IMR-90 (cell line): ENCODE measurements at regions not wholly inside any gene's neighbourhood (a gene's known extent, or its start where the extent isn't known, plus 50 kb on each side); places are given as distances from the start of the nearest gene placed in this dataset.

Source experiments
- ATAC-seq: fragments of 200-7000 bp; cut with Tn5 transposase; 2 replicates; pipeline ENCODE4 v1.9.1; 2020; ENCODE audit warnings: low read depth, mild to moderate bottlenecking, moderate library complexity
- BruUV-seq: library from RNA; stranded (reverse); fragments of 400-500 nt; replicated peaks from 2 replicates; lab custom pipeline; 2021; lab: Mats Ljungman, UMichigan
- CTCF ChIA-PET: fragments of 300-600 bp; formaldehyde crosslinking; extraction: SDS; loops from one replicate; lab custom pipeline; 2021; ENCODE audit warnings: antibody characterized with exemption; lab: Yijun Ruan, JAX
- POLR2A ChIA-PET: fragments of 300-600 bp; sonication (Branson Sonifier 250); formaldehyde crosslinking; loops from one replicate; lab custom pipeline; 2022; ENCODE audit warnings: antibody characterized with exemption; ENCODE audit not compliant: unreplicated experiment; lab: Charles Lee
- DNase-seq: peaks from one replicate; pipeline ENCODE4 v3.0.0; 2013
- H2AFZ ChIP-seq: replicated peaks from 2 replicates; pipeline ENCODE3; 2013; ENCODE audit warnings: low read length, mild to moderate bottlenecking; ENCODE audit not compliant: poor library complexity
- H2AK5ac ChIP-seq: 2 replicates; pipeline ENCODE4 v1.6.1; 2013; ENCODE audit warnings: low read depth, low read length, inconsistent platforms
- H2AK9ac ChIP-seq: replicated peaks from 2 replicates; pipeline ENCODE3; 2013; ENCODE audit warnings: mild to moderate bottlenecking, low read depth, low read length, moderate library complexity; ENCODE audit not compliant: poor library complexity
- H2BK120ac ChIP-seq: 2 replicates; pipeline ENCODE4 v1.6.1; 2013; ENCODE audit warnings: low read depth, low read length, inconsistent platforms
- H2BK15ac ChIP-seq: 3 replicates; pipeline ENCODE4 v1.6.1; 2013; ENCODE audit warnings: low read depth, low read length, inconsistent platforms
- H2BK20ac ChIP-seq: 2 replicates; pipeline ENCODE4 v1.6.1; 2013; ENCODE audit warnings: low read depth, mild to moderate bottlenecking, inconsistent platforms, low read length, moderate library complexity
- H2BK5ac ChIP-seq: 2 replicates; pipeline ENCODE4 v1.6.1; 2013; ENCODE audit warnings: mild to moderate bottlenecking, low read depth, low read length, inconsistent platforms; ENCODE audit not compliant: poor library complexity, severe bottlenecking
- H3K14ac ChIP-seq: replicated peaks from 2 replicates; pipeline ENCODE4 v1.6.1; 2013; ENCODE audit warnings: low read depth, low read length, inconsistent platforms
- H3K18ac ChIP-seq: 2 replicates; pipeline ENCODE4 v1.6.1; 2013; ENCODE audit warnings: low read depth, low read length, control low read depth
- H3K23ac ChIP-seq: 2 replicates; pipeline ENCODE4 v1.6.1; 2013; ENCODE audit warnings: low read depth, low read length, inconsistent platforms
- H3K27ac ChIP-seq: 2 replicates; pipeline ENCODE4 v1.5.1; 2013; ENCODE audit warnings: mild to moderate bottlenecking, control low read depth, low read length; ENCODE audit not compliant: insufficient read depth
- H3K27me3 ChIP-seq: 2 replicates; pipeline ENCODE4 v1.6.1; 2013; ENCODE audit warnings: low read length; ENCODE audit not compliant: control insufficient read depth, insufficient read depth
- H3K36me3 ChIP-seq: 2 replicates; pipeline ENCODE4 v1.6.1; 2013; ENCODE audit warnings: low read length, mixed read lengths; ENCODE audit not compliant: control insufficient read depth, insufficient read depth
- H3K4ac ChIP-seq: 2 replicates; pipeline ENCODE4 v1.6.1; 2013; ENCODE audit warnings: low read depth, low read length, inconsistent platforms
- H3K4me1 ChIP-seq: 2 replicates; pipeline ENCODE4 v1.6.1; 2013; ENCODE audit warnings: low read length, mixed read lengths; ENCODE audit not compliant: control insufficient read depth, insufficient read depth
- H3K4me2 ChIP-seq: 2 replicates; pipeline ENCODE4 v1.6.1; 2013; ENCODE audit warnings: low read depth, mild to moderate bottlenecking, control low read depth, low read length, moderate library complexity
- H3K4me3 ChIP-seq: 2 replicates; pipeline ENCODE4 v1.5.1; 2013; ENCODE audit warnings: low read depth, mild to moderate bottlenecking, control low read depth, low read length, moderate library complexity; ENCODE audit not compliant: insufficient read depth
- H3K56ac ChIP-seq: 2 replicates; pipeline ENCODE4 v1.6.1; 2013; ENCODE audit warnings: low read length, inconsistent platforms; ENCODE audit not compliant: insufficient read depth; ENCODE audit errors: extremely low read depth
- H3K79me1 ChIP-seq, 2 experiments: 2 replicates each; pipeline ENCODE4 v1.6.1; 2013; ENCODE audit warnings: low read length in 2 of 2, inconsistent platforms in 1 of 2, low read depth in 1 of 2
- H3K9ac ChIP-seq: 2 replicates; pipeline ENCODE4 v1.6.1; 2013; ENCODE audit warnings: low read depth, low read length, control low read depth
- H3K9me1 ChIP-seq: 2 replicates; pipeline ENCODE4 v1.6.1; 2013; ENCODE audit warnings: low read length, inconsistent platforms; ENCODE audit not compliant: insufficient read depth
- H3K9me3 ChIP-seq: 2 replicates; pipeline ENCODE4 v1.6.1; 2013; ENCODE audit warnings: low read length; ENCODE audit not compliant: control insufficient read depth, insufficient read depth
- H4K20me1 ChIP-seq: 2 replicates; pipeline ENCODE4 v1.6.1; 2013; ENCODE audit warnings: low read length, inconsistent platforms; ENCODE audit not compliant: insufficient read depth
- H4K5ac ChIP-seq: 2 replicates; pipeline ENCODE4 v1.6.1; 2013; ENCODE audit warnings: mild to moderate bottlenecking, low read depth, low read length, control low read depth
- H4K8ac ChIP-seq, 2 experiments: 2 replicates each; pipeline ENCODE4 v1.6.1; 2013; ENCODE audit warnings: low read depth in 2 of 2, low read length in 2 of 2, control low read depth in 1 of 2, inconsistent platforms in 1 of 2
- H4K91ac ChIP-seq: 2 replicates; pipeline ENCODE4 v1.6.1; 2013; ENCODE audit warnings: low read depth, low read length, inconsistent platforms; ENCODE audit not compliant: insufficient read depth
- BHLHE40 ChIP-seq: fragments of 150-350 bp; IDR thresholded peaks from 2 replicates; pipeline ENCODE4 v1.6.1; 2016; ENCODE audit warnings: mild to moderate bottlenecking, low read depth, low read length
- CEBPB ChIP-seq: IDR thresholded peaks from 2 replicates; pipeline ENCODE4 v1.6.1; 2012; ENCODE audit warnings: low read depth, low read length, improper control_type of control experiment
- CHD1 ChIP-seq: IDR thresholded peaks from 2 replicates; pipeline ENCODE4 v1.6.1; 2012; ENCODE audit warnings: low read depth, low read length, improper control_type of control experiment
- CTCF ChIP-seq: conservative IDR thresholded peaks from 2 replicates; pipeline ENCODE4 v1.5.1; 2012; ENCODE audit warnings: mild to moderate bottlenecking, low read depth, low read length, improper control_type of control experiment
- ELK1 ChIP-seq: fragments of 150-350 bp; IDR thresholded peaks from 2 replicates; pipeline ENCODE4 v1.6.1; 2016; ENCODE audit warnings: low read depth, mild to moderate bottlenecking, low read length, moderate library complexity, borderline replicate concordance
- FOS ChIP-seq: fragments of 150-350 bp; IDR thresholded peaks from 2 replicates; pipeline ENCODE4 v1.6.1; 2016; ENCODE audit warnings: low read depth, low read length
- MAFK ChIP-seq: IDR thresholded peaks from 2 replicates; pipeline ENCODE4 v1.6.1; 2012; ENCODE audit warnings: low read depth, low read length, improper control_type of control experiment
- MAZ ChIP-seq: IDR thresholded peaks from 2 replicates; pipeline ENCODE4 v1.6.1; 2012; ENCODE audit warnings: low read depth, mild to moderate bottlenecking, low read length, improper control_type of control experiment, moderate library complexity, borderline replicate concordance
- MXI1 ChIP-seq: IDR thresholded peaks from 2 replicates; pipeline ENCODE4 v1.6.1; 2012; ENCODE audit warnings: low read depth, mild to moderate bottlenecking, low read length, moderate library complexity, borderline replicate concordance
- NFE2L2 ChIP-seq: fragments of 150-350 bp; IDR thresholded peaks from 2 replicates; pipeline ENCODE4 v1.6.1; 2016; ENCODE audit warnings: low read depth, mild to moderate bottlenecking, low read length
- POLR2A ChIP-seq: IDR thresholded peaks from 2 replicates; pipeline ENCODE4 v1.6.1; 2012; ENCODE audit warnings: mild to moderate bottlenecking, low read depth, low read length
- RAD21 ChIP-seq: IDR thresholded peaks from 2 replicates; pipeline ENCODE4 v1.6.1; 2012; ENCODE audit warnings: low read length, improper control_type of control experiment
- SMC3 ChIP-seq: fragments of 150-350 bp; IDR thresholded peaks from 2 replicates; pipeline ENCODE4 v1.6.1; 2016; ENCODE audit warnings: low read depth, mild to moderate bottlenecking, antibody characterized with exemption, low read length, moderate library complexity
- USF2 ChIP-seq: fragments of 150-350 bp; IDR thresholded peaks from 2 replicates; pipeline ENCODE4 v1.6.1; 2017; ENCODE audit warnings: mild to moderate bottlenecking, antibody characterized with exemption, low read length, low read depth
- dilution Hi-C: fragments of 300-500 bp; cut with HindIII; formaldehyde crosslinking; loops from one replicate; pipeline ENCODE4 v1.14.3; 2018; ENCODE audit warnings: low sequenced_read_pairs; ENCODE audit not compliant: unreplicated experiment
- in situ Hi-C: fragments of 300-500 bp; cut with MboI; formaldehyde crosslinking; loops from 3 replicates; pipeline ENCODE4 v1.14.3; 2019; ENCODE audit warnings: low sequenced_read_pairs, inconsistent platforms, mixed read lengths
- intact Hi-C: fragments of 100-400 bp; cut with micrococcal nuclease; formaldehyde crosslinking; loops from 2 replicates; pipeline ENCODE4 v1.10.0; 2022

- CTCF ChIA-PET = interaction anchor here (0.5 kb wide), 1 partner anchor 112 kb away, joined by 3 read pairs; no protein-coding TSS in a partner anchor
- Histone ChIP-seq H3K4me2 (no peak overlapping the region), H3K27me3 (no peaks in the 10 kb centered on the region), H3K9me1 (no peaks in the 10 kb centered on the region), H4K5ac (no peak overlapping the region), H4K20me1 (no peaks in the 10 kb centered on the region), H3K18ac (no peak overlapping the region), H2AK5ac (no peak overlapping the region), H2BK5ac (no peak overlapping the region), H3K27ac (no peak overlapping the region), H3K4me3 (no peak overlapping the region), H3K9me3 (no peaks in the 10 kb centered on the region; the same call in 1 of the 2 replicates), H2BK20ac (no peak overlapping the region), H3K4ac (no peak overlapping the region), H2AFZ (no peak overlapping the region), H3K14ac (no peak overlapping the region), H4K8ac (no peak overlapping the region), H3K23ac (no peak overlapping the region), H2BK15ac (no peak overlapping the region), H4K91ac (no peak overlapping the region), H2BK120ac (no peak overlapping the region), H3K79me1 (no peaks in the 10 kb centered on the region), H3K56ac (no peak overlapping the region), H3K36me3 (no peaks in the 10 kb centered on the region), H3K4me1 (no peaks in the 10 kb centered on the region), H2AK9ac (no peak overlapping the region), H3K9ac (no peak overlapping the region)
- intact Hi-C loops = no loop called here
- DNase-seq = no peak
- POLR2A ChIA-PET = no interaction called here
- in situ Hi-C loops = no loop called here
- dilution Hi-C loops = no loop called here
- BruUV-seq = no TSS peak
- TF ChIP-seq CEBPB (no peak), POLR2A (no peak), RAD21 (no peak), ELK1 (no peak), FOS (no peak), CHD1 (no peak), BHLHE40 (no peak), CTCF (no peak), MXI1 (no peak), MAFK (no peak), MAZ (no peak), USF2 (no peak), SMC3 (no peak), NFE2L2 (no peak)
- no peak for ATAC-seq
These were observed 426.5 kb upstream of the PABPC4L start for GRCh38 chr4:134628066-134628465.
